Hepatocyte (in vitro differentiated cells): ENCODE measurements at regions not wholly inside any gene's neighbourhood (a gene's known extent, or its start where the extent isn't known, plus 50 kb on each side); places are given as distances from the start of the nearest gene placed in this dataset.

Experiments used
- EZH2 ChIP-seq: fragments of 200-600 bp; sonication (generic); IDR thresholded peaks from 2 replicates; pipeline ENCODE4 v1.6.1; 2016; ENCODE audit warnings: antibody characterized with exemption, mild to moderate bottlenecking, borderline replicate concordance
- EZH2phosphoT487 ChIP-seq: fragments of 200-600 bp; sonication (generic); IDR thresholded peaks from one replicate; pipeline ENCODE4 v1.6.1; 2018; ENCODE audit warnings: antibody characterized with exemption, mild to moderate bottlenecking, low read depth, moderate library complexity; ENCODE audit not compliant: unreplicated experiment, severe bottlenecking
- TF ChIP-seq, protein P1 (sequence below): fragments of 200-600 bp; sonication (generic); IDR thresholded peaks from 2 replicates; pipeline ENCODE4 v1.5.1; 2016; ENCODE audit warnings: antibody characterized with exemption, mild to moderate bottlenecking; ENCODE audit not compliant: poor library complexity

DNA sequence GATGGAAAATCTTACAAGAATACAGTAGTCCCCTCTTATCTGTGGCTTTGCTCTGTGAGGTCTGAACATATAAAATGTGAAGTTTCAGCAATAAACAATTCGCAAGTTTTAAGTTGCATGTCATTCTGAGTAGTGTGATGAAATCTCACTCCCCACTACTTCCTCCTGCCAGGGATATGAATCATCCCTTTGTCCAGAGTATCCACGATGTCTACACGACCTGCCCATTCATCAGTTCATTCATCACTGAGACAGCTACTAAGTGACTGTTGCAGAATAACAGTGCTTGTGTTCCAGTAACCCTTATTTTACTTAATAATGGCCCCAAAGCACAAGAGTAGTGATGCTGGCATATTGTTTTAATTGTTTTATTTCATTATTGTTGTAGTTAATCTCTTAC is 489.2 kb upstream of the UBE2E2 start:
- no peak for TF ChIP-seq EZH2phosphoT487
- TF ChIP-seq, protein P1, sequence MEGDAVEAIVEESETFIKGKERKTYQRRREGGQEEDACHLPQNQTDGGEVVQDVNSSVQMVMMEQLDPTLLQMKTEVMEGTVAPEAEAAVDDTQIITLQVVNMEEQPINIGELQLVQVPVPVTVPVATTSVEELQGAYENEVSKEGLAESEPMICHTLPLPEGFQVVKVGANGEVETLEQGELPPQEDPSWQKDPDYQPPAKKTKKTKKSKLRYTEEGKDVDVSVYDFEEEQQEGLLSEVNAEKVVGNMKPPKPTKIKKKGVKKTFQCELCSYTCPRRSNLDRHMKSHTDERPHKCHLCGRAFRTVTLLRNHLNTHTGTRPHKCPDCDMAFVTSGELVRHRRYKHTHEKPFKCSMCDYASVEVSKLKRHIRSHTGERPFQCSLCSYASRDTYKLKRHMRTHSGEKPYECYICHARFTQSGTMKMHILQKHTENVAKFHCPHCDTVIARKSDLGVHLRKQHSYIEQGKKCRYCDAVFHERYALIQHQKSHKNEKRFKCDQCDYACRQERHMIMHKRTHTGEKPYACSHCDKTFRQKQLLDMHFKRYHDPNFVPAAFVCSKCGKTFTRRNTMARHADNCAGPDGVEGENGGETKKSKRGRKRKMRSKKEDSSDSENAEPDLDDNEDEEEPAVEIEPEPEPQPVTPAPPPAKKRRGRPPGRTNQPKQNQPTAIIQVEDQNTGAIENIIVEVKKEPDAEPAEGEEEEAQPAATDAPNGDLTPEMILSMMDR: no peak
- TF ChIP-seq EZH2: no peak
